Left forelimb (tissue), 1 donor: ENCODE measurements at regions not wholly inside any gene's neighbourhood (a gene's known extent, or its start where the extent isn't known, plus 50 kb on each side); places are given as distances from the start of the nearest gene placed in this dataset.
"Not testable (repeated sequence)": the region's sequence is repeated elsewhere in the genome, so short reads cannot be mapped to it uniquely, and the experiment has no call there.

ENCODE experiments used
- DNase-seq: peaks from one replicate; pipeline ENCODE4 v3.0.0-alpha.2; 2018; ENCODE audit warnings: low spot score

GRCh38 chr14:51581017-51581881 is 70.5 kb upstream of the FRMD6 start:
- DNase-seq = no peak

- DNase-seq = no peak
Observed at GRCh38 chr14:51582437-51582836, 69.3 kb upstream of the FRMD6 start.

- DNase-seq = no peak
Observed at GRCh38 chr14:51585055-51585454, 66.7 kb upstream of the FRMD6 start.

DNA sequence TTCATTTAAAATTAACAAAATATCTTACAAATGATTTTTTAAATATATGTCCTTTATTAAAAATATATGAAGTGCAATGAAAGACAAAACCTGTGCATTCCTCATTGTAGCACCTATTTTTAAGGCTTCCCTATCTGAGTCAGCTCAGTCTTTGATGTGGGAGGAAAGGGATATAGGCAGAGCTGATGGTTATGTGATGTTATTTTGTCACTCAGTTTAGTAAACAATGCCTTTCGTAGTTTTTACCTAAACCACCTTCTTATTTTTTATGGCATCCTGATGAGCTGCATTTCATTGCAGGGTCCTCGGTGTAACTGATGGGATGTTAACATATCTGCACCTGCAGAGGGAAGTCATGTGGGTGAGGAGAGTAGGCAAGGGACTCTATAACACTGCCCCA is 58.9 kb upstream of the FRMD6 start:
- no peak for DNase-seq

DNA sequence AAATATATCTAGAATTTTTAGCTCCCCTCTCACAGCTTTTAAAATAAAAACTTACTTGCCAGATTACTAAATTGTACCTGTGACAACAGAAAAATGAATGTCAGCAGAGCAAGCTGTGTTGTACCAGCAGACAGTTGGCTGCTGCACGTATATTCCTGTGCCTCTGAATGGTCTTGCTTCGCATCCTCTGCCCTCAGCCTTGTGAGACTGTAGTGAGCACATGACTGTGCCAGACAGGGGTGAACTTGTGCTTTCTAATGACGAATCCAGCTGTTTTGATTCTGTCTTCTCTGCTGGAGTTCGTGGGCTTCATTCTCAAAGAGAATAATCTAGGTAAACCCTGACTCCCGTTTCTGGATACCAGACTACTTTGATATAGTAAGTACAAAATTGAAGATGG is 58.3 kb upstream of the FRMD6 start:
- DNase-seq = no peak

- DNase-seq = no peak
Observed at GRCh38 chr14:51595881-51596455, 55.7 kb upstream of the FRMD6 start.

DNA sequence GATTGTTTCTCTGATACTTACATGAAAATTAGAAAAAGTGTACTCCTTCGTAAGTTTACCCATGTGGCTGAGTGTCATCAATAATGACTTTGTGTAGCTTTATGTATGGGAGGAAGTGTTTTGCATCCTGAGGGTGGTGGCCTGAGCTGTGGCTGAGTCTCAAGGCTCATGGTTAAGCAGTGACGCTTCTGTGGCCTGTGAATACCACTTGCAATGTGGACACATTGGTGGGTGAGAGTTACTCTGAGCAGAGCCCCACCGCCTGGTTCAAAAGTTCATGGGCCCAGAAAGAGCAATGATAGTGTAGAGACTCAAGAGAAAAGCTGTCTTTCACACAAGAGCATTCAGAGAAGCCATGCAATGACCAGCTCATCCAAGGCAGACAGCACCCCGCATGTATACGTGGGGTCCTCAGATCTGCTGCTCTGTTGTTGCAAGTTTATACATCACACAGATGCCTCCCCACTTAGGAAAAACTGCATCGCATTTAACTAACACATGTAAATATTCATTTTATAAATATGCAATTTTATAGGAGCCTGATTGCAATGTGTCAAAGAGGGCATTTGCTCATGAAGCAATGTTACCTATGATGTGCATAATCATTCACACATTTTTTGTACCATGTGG is 55.1 kb upstream of the FRMD6 start:
- DNase-seq = no peak

GRCh38 chr14:51597261-51598001 is 54.3 kb upstream of the FRMD6 start:
- no peak for DNase-seq

- not testable (repeated sequence) for DNase-seq
Observed at GRCh38 chr14:51598924-51599600, 52.6 kb upstream of the FRMD6 start.

- no peak for DNase-seq
Observed at GRCh38 chr14:51600658-51601057, 51.1 kb upstream of the FRMD6 start.
